GM23338 (cell line): ENCODE measurements at regions not wholly inside any gene's neighbourhood (a gene's known extent, or its start where the extent isn't known, plus 50 kb on each side); places are given as distances from the start of the nearest gene placed in this dataset.

Source experiments
- ATAC-seq: fragments of 200-7000 bp; cut with Tn5 transposase; 3 replicates; pipeline ENCODE4 v1.9.1; 2020
- DNase-seq: peaks from one replicate; pipeline ENCODE4 v3.0.0-alpha.2; 2015; ENCODE audit warnings: low spot score
- H2AFZ ChIP-seq: fragments of 200-600 bp; sonication (generic); 2 replicates; pipeline ENCODE4 v1.8.0; 2016; ENCODE audit warnings: antibody characterized with exemption, mild to moderate bottlenecking, moderate library complexity
- H3F3A ChIP-seq: fragments of 200-600 bp; sonication (generic); replicated peaks from 2 replicates; pipeline ENCODE4 v1.8.0; 2017; ENCODE audit warnings: antibody characterized with exemption, mixed run types, low read depth
- H3K27ac ChIP-seq: fragments of 200-600 bp; sonication (generic); 2 replicates; pipeline ENCODE4 v1.6.1; 2016; ENCODE audit warnings: low read depth
- H3K27me3 ChIP-seq: fragments of 200-600 bp; sonication (generic); 2 replicates; pipeline ENCODE4 v1.8.0; 2016; ENCODE audit warnings: mild to moderate bottlenecking, mixed run types, moderate library complexity; ENCODE audit not compliant: insufficient read depth
- H3K36me3 ChIP-seq: fragments of 200-600 bp; sonication (generic); 2 replicates; pipeline ENCODE4 v1.8.0; 2016; ENCODE audit warnings: mild to moderate bottlenecking; ENCODE audit not compliant: insufficient read depth
- H3K4me1 ChIP-seq: fragments of 200-600 bp; sonication (generic); 2 replicates; pipeline ENCODE4 v1.8.0; 2016; ENCODE audit warnings: mild to moderate bottlenecking, moderate library complexity; ENCODE audit not compliant: insufficient read depth
- H3K4me2 ChIP-seq: fragments of 200-600 bp; sonication (generic); 2 replicates; pipeline ENCODE4 v1.7.1; 2017; ENCODE audit warnings: mixed run types
- H3K4me3 ChIP-seq: fragments of 200-600 bp; sonication (generic); 2 replicates; pipeline ENCODE4 v1.6.1; 2016; ENCODE audit warnings: mixed run types
- H3K79me2 ChIP-seq: fragments of 200-600 bp; sonication (generic); replicated peaks from 2 replicates; pipeline ENCODE4 v1.8.0; 2017; ENCODE audit warnings: mild to moderate bottlenecking; ENCODE audit not compliant: insufficient read depth
- H3K9me2 ChIP-seq: fragments of 200-600 bp; sonication (generic); 2 replicates; pipeline ENCODE4 v1.8.0; 2017; ENCODE audit not compliant: insufficient read depth
- H4K20me1 ChIP-seq: fragments of 200-600 bp; sonication (generic); replicated peaks from 2 replicates; pipeline ENCODE4 v1.8.0; 2017; ENCODE audit warnings: mild to moderate bottlenecking; ENCODE audit not compliant: insufficient read depth
- H3K27ac Mint-ChIP-seq: 2 replicates; pipeline ENCODE4 v1.8.0; 2020; ENCODE audit warnings: inconsistent platforms, mild to moderate bottlenecking, moderate library complexity, mixed read lengths
- H3K27me3 Mint-ChIP-seq: 3 replicates; pipeline ENCODE4 v1.8.0; 2022; ENCODE audit warnings: low read depth, mild to moderate bottlenecking, moderate library complexity, mixed read lengths, inconsistent platforms; ENCODE audit not compliant: insufficient read depth, poor library complexity
- H3K36me3 Mint-ChIP-seq: 3 replicates; pipeline ENCODE4 v1.8.0; 2021; ENCODE audit warnings: low read depth, mild to moderate bottlenecking, inconsistent platforms, moderate library complexity, mixed read lengths
- H3K4me1 Mint-ChIP-seq: 3 replicates; pipeline ENCODE4 v1.8.0; 2020; ENCODE audit warnings: mild to moderate bottlenecking, inconsistent platforms, mixed read lengths
- H3K4me3 Mint-ChIP-seq: 3 replicates; pipeline ENCODE4 v1.8.0; 2021; ENCODE audit warnings: moderate library complexity, mild to moderate bottlenecking, inconsistent platforms, mixed read lengths
- H3K9me3 Mint-ChIP-seq: 3 replicates; pipeline ENCODE4 v1.8.0; 2020; ENCODE audit warnings: moderate library complexity, mild to moderate bottlenecking, inconsistent platforms, mixed read lengths
- CREB1 ChIP-seq: fragments of 250-450 bp; sonication (Bioruptor Pico); IDR thresholded peaks from 2 replicates; pipeline ENCODE4 v1.5.0; 2020; ENCODE audit warnings: low read depth, mild to moderate bottlenecking, moderate library complexity
- EZH2 ChIP-seq: fragments of 200-600 bp; sonication (generic); IDR thresholded peaks from one replicate; pipeline ENCODE4 v1.8.0; 2017; ENCODE audit warnings: antibody characterized with exemption, mild to moderate bottlenecking, low read depth; ENCODE audit not compliant: unreplicated experiment
- EZH2phosphoT487 ChIP-seq: fragments of 200-600 bp; sonication (generic); IDR thresholded peaks from one replicate; pipeline ENCODE4 v1.8.1; 2018; ENCODE audit warnings: antibody characterized with exemption; ENCODE audit not compliant: unreplicated experiment
- JUNB ChIP-seq: IDR thresholded peaks from one replicate; pipeline ENCODE4 v1.6.1; 2016; ENCODE audit warnings: antibody characterized with exemption; ENCODE audit not compliant: unreplicated experiment
- NANOG ChIP-seq: IDR thresholded peaks from 2 replicates; pipeline ENCODE4 v1.6.1; 2016; ENCODE audit warnings: antibody characterized with exemption, borderline replicate concordance
- POLR2AphosphoS5 ChIP-seq: IDR thresholded peaks from 2 replicates; pipeline ENCODE4 v1.6.1; 2016; ENCODE audit warnings: antibody characterized with exemption, low read depth
- STAT1 ChIP-seq: IDR thresholded peaks from one replicate; pipeline ENCODE4 v1.6.1; 2016; ENCODE audit warnings: antibody characterized with exemption; ENCODE audit not compliant: unreplicated experiment
- ZNF114 ChIP-seq: fragments of 250-450 bp; sonication (Bioruptor Pico); IDR thresholded peaks from 2 replicates; pipeline ENCODE4 v1.5.0; 2020; ENCODE audit warnings: mild to moderate bottlenecking, moderate library complexity
- ZNF331 ChIP-seq: fragments of 250-450 bp; sonication (Bioruptor Pico); IDR thresholded peaks from 2 replicates; pipeline ENCODE4 v1.5.0; 2020; ENCODE audit warnings: low read depth, mild to moderate bottlenecking, moderate library complexity
- TF ChIP-seq, protein P1 (sequence below): IDR thresholded peaks from one replicate; pipeline ENCODE4 v1.6.1; 2018; ENCODE audit warnings: antibody characterized with exemption; ENCODE audit not compliant: unreplicated experiment
- TF ChIP-seq, protein P2 (sequence below), 2 experiments: fragments of 200-600 bp in 1 of 2; sonication (generic) in 1 of 2; conservative IDR thresholded peaks; 2 replicates each; pipeline versions ENCODE4 v1.5.1 to v1.6.1; 2016 to 2017; ENCODE audit warnings: antibody characterized with exemption in 2 of 2, low read depth in 2 of 2, mild to moderate bottlenecking in 2 of 2, moderate library complexity in 1 of 2
- TF ChIP-seq, protein P3 (sequence below): IDR thresholded peaks from 2 replicates; pipeline ENCODE4 v1.6.1; 2016; ENCODE audit warnings: antibody characterized with exemption
- TF ChIP-seq, protein P4 (sequence below): fragments of 250-450 bp; sonication (Bioruptor Pico); IDR thresholded peaks from 2 replicates; pipeline ENCODE4 v1.5.0; 2020; ENCODE audit warnings: mild to moderate bottlenecking, moderate library complexity

DNA sequence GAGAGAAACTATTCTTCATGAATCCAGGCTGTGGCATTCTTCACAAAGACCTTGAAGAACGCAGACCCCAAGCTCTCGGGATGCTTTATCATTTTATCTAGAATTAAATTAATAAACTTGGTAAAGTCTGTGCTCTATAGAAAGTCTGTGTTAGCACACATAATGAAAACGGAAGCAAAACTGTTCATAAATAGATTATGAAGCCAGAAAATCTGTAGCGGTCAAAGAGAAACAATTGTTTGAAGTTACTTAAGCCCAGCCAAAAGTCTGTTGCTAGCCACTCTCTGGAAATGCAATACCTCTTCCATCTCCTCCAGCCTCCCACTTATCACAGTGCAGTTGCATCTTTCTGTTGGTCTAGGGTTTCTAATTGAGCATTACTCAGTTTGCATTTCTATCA lies 375.9 kb downstream of the KIF4B start:
- no peaks in the 10 kb centered on the region for H3K27me3 ChIP-seq
- TF ChIP-seq, protein P1, sequence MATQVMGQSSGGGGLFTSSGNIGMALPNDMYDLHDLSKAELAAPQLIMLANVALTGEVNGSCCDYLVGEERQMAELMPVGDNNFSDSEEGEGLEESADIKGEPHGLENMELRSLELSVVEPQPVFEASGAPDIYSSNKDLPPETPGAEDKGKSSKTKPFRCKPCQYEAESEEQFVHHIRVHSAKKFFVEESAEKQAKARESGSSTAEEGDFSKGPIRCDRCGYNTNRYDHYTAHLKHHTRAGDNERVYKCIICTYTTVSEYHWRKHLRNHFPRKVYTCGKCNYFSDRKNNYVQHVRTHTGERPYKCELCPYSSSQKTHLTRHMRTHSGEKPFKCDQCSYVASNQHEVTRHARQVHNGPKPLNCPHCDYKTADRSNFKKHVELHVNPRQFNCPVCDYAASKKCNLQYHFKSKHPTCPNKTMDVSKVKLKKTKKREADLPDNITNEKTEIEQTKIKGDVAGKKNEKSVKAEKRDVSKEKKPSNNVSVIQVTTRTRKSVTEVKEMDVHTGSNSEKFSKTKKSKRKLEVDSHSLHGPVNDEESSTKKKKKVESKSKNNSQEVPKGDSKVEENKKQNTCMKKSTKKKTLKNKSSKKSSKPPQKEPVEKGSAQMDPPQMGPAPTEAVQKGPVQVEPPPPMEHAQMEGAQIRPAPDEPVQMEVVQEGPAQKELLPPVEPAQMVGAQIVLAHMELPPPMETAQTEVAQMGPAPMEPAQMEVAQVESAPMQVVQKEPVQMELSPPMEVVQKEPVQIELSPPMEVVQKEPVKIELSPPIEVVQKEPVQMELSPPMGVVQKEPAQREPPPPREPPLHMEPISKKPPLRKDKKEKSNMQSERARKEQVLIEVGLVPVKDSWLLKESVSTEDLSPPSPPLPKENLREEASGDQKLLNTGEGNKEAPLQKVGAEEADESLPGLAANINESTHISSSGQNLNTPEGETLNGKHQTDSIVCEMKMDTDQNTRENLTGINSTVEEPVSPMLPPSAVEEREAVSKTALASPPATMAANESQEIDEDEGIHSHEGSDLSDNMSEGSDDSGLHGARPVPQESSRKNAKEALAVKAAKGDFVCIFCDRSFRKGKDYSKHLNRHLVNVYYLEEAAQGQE, result no peak
- TF ChIP-seq ZNF114 (CRISPR knock-in tag) (no peak), ZNF331 (CRISPR knock-in tag) (no peak), EZH2 (no peak), POLR2AphosphoS5 (no peak), NANOG (no peak), EZH2phosphoT487 (no peak), STAT1 (no peak), CREB1 (no peak), JUNB (no peak)
- TF ChIP-seq, protein P2, sequence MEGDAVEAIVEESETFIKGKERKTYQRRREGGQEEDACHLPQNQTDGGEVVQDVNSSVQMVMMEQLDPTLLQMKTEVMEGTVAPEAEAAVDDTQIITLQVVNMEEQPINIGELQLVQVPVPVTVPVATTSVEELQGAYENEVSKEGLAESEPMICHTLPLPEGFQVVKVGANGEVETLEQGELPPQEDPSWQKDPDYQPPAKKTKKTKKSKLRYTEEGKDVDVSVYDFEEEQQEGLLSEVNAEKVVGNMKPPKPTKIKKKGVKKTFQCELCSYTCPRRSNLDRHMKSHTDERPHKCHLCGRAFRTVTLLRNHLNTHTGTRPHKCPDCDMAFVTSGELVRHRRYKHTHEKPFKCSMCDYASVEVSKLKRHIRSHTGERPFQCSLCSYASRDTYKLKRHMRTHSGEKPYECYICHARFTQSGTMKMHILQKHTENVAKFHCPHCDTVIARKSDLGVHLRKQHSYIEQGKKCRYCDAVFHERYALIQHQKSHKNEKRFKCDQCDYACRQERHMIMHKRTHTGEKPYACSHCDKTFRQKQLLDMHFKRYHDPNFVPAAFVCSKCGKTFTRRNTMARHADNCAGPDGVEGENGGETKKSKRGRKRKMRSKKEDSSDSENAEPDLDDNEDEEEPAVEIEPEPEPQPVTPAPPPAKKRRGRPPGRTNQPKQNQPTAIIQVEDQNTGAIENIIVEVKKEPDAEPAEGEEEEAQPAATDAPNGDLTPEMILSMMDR (conservative IDR thresholded peaks at IDR 0.05; ENCODE audit: low read depth in 2 of 2), result no peak
- TF ChIP-seq, protein P3, sequence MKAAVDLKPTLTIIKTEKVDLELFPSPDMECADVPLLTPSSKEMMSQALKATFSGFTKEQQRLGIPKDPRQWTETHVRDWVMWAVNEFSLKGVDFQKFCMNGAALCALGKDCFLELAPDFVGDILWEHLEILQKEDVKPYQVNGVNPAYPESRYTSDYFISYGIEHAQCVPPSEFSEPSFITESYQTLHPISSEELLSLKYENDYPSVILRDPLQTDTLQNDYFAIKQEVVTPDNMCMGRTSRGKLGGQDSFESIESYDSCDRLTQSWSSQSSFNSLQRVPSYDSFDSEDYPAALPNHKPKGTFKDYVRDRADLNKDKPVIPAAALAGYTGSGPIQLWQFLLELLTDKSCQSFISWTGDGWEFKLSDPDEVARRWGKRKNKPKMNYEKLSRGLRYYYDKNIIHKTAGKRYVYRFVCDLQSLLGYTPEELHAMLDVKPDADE, result no peak
- TF ChIP-seq, protein P4, sequence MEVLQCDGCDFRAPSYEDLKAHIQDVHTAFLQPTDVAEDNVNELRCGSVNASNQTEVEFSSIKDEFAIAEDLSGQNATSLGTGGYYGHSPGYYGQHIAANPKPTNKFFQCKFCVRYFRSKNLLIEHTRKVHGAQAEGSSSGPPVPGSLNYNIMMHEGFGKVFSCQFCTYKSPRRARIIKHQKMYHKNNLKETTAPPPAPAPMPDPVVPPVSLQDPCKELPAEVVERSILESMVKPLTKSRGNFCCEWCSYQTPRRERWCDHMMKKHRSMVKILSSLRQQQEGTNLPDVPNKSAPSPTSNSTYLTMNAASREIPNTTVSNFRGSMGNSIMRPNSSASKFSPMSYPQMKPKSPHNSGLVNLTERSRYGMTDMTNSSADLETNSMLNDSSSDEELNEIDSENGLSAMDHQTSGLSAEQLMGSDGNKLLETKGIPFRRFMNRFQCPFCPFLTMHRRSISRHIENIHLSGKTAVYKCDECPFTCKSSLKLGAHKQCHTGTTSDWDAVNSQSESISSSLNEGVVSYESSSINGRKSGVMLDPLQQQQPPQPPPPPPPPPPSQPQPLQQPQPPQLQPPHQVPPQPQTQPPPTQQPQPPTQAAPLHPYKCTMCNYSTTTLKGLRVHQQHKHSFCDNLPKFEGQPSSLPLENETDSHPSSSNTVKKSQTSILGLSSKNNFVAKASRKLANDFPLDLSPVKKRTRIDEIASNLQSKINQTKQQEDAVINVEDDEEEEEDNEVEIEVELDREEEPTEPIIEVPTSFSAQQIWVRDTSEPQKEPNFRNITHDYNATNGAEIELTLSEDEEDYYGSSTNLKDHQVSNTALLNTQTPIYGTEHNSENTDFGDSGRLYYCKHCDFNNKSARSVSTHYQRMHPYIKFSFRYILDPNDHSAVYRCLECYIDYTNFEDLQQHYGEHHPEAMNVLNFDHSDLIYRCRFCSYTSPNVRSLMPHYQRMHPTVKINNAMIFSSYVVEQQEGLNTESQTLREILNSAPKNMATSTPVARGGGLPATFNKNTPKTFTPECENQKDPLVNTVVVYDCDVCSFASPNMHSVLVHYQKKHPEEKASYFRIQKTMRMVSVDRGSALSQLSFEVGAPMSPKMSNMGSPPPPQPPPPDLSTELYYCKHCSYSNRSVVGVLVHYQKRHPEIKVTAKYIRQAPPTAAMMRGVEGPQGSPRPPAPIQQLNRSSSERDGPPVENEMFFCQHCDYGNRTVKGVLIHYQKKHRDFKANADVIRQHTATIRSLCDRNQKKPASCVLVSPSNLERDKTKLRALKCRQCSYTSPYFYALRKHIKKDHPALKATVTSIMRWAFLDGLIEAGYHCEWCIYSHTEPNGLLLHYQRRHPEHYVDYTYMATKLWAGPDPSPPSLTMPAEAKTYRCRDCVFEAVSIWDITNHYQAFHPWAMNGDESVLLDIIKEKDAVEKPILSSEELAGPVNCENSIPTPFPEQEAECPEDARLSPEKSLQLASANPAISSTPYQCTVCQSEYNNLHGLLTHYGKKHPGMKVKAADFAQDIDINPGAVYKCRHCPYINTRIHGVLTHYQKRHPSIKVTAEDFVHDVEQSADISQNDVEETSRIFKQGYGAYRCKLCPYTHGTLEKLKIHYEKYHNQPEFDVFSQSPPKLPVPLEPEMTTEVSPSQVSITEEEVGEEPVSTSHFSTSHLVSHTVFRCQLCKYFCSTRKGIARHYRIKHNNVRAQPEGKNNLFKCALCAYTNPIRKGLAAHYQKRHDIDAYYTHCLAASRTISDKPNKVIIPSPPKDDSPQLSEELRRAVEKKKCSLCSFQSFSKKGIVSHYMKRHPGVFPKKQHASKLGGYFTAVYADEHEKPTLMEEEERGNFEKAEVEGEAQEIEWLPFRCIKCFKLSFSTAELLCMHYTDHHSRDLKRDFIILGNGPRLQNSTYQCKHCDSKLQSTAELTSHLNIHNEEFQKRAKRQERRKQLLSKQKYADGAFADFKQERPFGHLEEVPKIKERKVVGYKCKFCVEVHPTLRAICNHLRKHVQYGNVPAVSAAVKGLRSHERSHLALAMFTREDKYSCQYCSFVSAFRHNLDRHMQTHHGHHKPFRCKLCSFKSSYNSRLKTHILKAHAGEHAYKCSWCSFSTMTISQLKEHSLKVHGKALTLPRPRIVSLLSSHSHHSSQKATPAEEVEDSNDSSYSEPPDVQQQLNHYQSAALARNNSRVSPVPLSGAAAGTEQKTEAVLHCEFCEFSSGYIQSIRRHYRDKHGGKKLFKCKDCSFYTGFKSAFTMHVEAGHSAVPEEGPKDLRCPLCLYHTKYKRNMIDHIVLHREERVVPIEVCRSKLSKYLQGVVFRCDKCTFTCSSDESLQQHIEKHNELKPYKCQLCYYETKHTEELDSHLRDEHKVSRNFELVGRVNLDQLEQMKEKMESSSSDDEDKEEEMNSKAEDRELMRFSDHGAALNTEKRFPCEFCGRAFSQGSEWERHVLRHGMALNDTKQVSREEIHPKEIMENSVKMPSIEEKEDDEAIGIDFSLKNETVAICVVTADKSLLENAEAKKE (CRISPR knock-in tag), result no peak
- H3K9me3 Mint-ChIP-seq, result no peaks in the 10 kb centered on the region
- no peaks in the 10 kb centered on the region for H3K9me2 ChIP-seq
- H3K36me3 Mint-ChIP-seq, result no peaks in the 10 kb centered on the region
- no peak overlapping the region for H3K27ac ChIP-seq
- H3K79me2 ChIP-seq, result no peaks in the 10 kb centered on the region
- no peaks in the 10 kb centered on the region for H3K36me3 ChIP-seq
- no peak overlapping the region for H2AFZ ChIP-seq
- peaks cover 13% of the 10 kb centered on the region for H3K4me1 Mint-ChIP-seq
- H3K27me3 Mint-ChIP-seq, result peaks cover 2% of the 10 kb centered on the region
- no peak overlapping the region for H3K4me3 Mint-ChIP-seq
- no peaks in the 10 kb centered on the region for H4K20me1 ChIP-seq
- no peaks in the 10 kb centered on the region for H3F3A ChIP-seq
- no peak overlapping the region for H3K27ac Mint-ChIP-seq
- no peak for ATAC-seq
- DNase-seq, result no peak
- no peak overlapping the region for H3K4me3 ChIP-seq
- H3K4me2 ChIP-seq, result no peak overlapping the region
- no peaks in the 10 kb centered on the region for H3K4me1 ChIP-seq
